HCT116 (cell line): ENCODE measurements at regions not wholly inside any gene's neighbourhood (a gene's known extent, or its start where the extent isn't known, plus 50 kb on each side); places are given as distances from the start of the nearest gene placed in this dataset.

ENCODE experiments used
- EZH2phosphoT487 ChIP-seq: fragments of 200-600 bp; IDR thresholded peaks from 2 replicates; pipeline ENCODE4 v1.6.1; 2018; ENCODE audit warnings: antibody characterized with exemption, borderline replicate concordance
- JUND ChIP-seq: IDR thresholded peaks from 2 replicates; pipeline ENCODE4 v1.6.1; 2012
- POLR2A ChIP-seq: IDR thresholded peaks from 2 replicates; pipeline ENCODE4 v1.7.0; 2011; ENCODE audit warnings: borderline replicate concordance; ENCODE audit not compliant: insufficient read depth, insufficient read length; ENCODE audit errors: extremely low read depth
- POLR2AphosphoS5 ChIP-seq: IDR thresholded peaks from 2 replicates; pipeline ENCODE4 v1.6.1; 2011; ENCODE audit warnings: mild to moderate bottlenecking, low read depth, low read length, moderate library complexity
- REST ChIP-seq: IDR thresholded peaks from 2 replicates; pipeline ENCODE4 v1.6.1; 2012; ENCODE audit warnings: low read depth
- SP1 ChIP-seq: IDR thresholded peaks from 2 replicates; pipeline ENCODE4 v1.6.1; 2012; ENCODE audit warnings: low read depth
- SRF ChIP-seq: IDR thresholded peaks from 2 replicates; pipeline ENCODE4 v1.6.1; 2012; ENCODE audit warnings: low read depth
- ZNF274 ChIP-seq: fragments of 200-500 bp; sonication (Bioruptor generic); IDR thresholded peaks from 2 replicates; pipeline ENCODE4 v1.6.1; 2014; ENCODE audit warnings: mild to moderate bottlenecking, low read depth, low read length, inconsistent platforms
- TF ChIP-seq, protein P1 (sequence below), 3 experiments: fragments of 200-600 bp in 1 of 3; sonication (generic) in 1 of 3; IDR thresholded peaks in 2 of 3; conservative IDR thresholded peaks in 1 of 3; 2 replicates each; pipeline ENCODE4 v1.5.1; 2012 to 2017; ENCODE audit warnings: low read depth in 2 of 3, low read length in 2 of 3, antibody characterized with exemption in 1 of 3, borderline replicate concordance in 1 of 3, control low read depth in 1 of 3, mild to moderate bottlenecking in 1 of 3, mixed read lengths in 1 of 3, mixed run types in 1 of 3, moderate library complexity in 1 of 3; ENCODE audit not compliant: insufficient read depth in 1 of 3
- TF ChIP-seq, protein P2 (sequence below): IDR thresholded peaks from 2 replicates; pipeline ENCODE4 v1.6.1; 2012

- TF ChIP-seq, protein P1, sequence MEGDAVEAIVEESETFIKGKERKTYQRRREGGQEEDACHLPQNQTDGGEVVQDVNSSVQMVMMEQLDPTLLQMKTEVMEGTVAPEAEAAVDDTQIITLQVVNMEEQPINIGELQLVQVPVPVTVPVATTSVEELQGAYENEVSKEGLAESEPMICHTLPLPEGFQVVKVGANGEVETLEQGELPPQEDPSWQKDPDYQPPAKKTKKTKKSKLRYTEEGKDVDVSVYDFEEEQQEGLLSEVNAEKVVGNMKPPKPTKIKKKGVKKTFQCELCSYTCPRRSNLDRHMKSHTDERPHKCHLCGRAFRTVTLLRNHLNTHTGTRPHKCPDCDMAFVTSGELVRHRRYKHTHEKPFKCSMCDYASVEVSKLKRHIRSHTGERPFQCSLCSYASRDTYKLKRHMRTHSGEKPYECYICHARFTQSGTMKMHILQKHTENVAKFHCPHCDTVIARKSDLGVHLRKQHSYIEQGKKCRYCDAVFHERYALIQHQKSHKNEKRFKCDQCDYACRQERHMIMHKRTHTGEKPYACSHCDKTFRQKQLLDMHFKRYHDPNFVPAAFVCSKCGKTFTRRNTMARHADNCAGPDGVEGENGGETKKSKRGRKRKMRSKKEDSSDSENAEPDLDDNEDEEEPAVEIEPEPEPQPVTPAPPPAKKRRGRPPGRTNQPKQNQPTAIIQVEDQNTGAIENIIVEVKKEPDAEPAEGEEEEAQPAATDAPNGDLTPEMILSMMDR (IDR thresholded peaks at IDR 0.05 in 2 of 3, conservative IDR thresholded peaks at IDR 0.05 in 1 of 3; ENCODE audit: borderline replicate concordance in 1 of 3, insufficient read depth in 1 of 3, low read depth in 2 of 3, low read length in 2 of 3) = no peak
- no peak for TF ChIP-seq EZH2phosphoT487
- TF ChIP-seq REST = no peak
- no peak for TF ChIP-seq SRF
- TF ChIP-seq, protein P2, sequence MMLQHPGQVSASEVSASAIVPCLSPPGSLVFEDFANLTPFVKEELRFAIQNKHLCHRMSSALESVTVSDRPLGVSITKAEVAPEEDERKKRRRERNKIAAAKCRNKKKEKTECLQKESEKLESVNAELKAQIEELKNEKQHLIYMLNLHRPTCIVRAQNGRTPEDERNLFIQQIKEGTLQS = no peak
- no peak for TF ChIP-seq JUND
- no peak for TF ChIP-seq POLR2A
- no peak for TF ChIP-seq POLR2AphosphoS5
- TF ChIP-seq ZNF274 = no peak
- TF ChIP-seq SP1 = no peak
These were observed 158.7 kb upstream of the SKOR2 start for GRCh38 chr18:47410139-47410538.
